ENCODE measurements at regions not wholly inside any gene's neighbourhood (a gene's known extent, or its start where the extent isn't known, plus 50 kb on each side); places are given as distances from the start of the nearest gene placed in this dataset.

DNA sequence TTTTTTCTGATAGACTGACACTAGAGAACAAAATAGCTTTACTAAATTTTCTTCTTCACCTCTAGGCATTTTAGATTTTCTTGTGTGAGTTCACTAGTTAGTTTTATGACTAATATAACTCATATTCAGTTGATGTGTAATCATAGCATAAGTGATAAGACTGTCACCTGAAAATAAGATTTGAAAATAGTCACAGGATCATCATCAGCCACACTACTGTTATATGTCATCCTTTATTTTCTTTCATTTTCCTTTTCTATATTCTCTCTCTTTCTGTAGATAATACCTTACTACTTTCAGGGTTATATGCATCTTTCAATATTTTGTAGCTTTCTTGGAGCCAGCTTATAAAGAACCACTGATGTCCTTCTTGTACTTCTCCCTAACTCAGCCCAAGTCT, 292.6 kb downstream of the TDRD3 start:
- Histone ChIP-seq H2AFZ (ENCODE audit: control insufficient read depth, low read length) (no peak overlapping the region), H3K4me3 (ENCODE audit: control insufficient read depth in 2 of 3, extremely low read depth in 1 of 3, insufficient read depth in 2 of 3, low read depth in 1 of 3, low read length in 3 of 3) (no peak overlapping the region), H3K4me1 (ENCODE audit: control insufficient read depth, extremely low read depth, insufficient read depth, low read length) (no peaks in the 10 kb centered on the region), H3K9ac (ENCODE audit: control insufficient read depth, extremely low read depth, insufficient read depth, low read length) (no peak overlapping the region), H3K4me2 (ENCODE audit: control insufficient read depth, extremely low read depth, insufficient read depth, low read depth, low read length) (no peak overlapping the region), H3K27ac (ENCODE audit: control insufficient read depth, insufficient read depth, low read length) (no peak overlapping the region), H3K79me2 (ENCODE audit: control insufficient read depth, insufficient read depth, low read length) (no peaks in the 10 kb centered on the region), H3K36me3 (ENCODE audit: control insufficient read depth in 2 of 2, extremely low read depth in 1 of 2, insufficient read depth in 2 of 2, low read length in 2 of 2) (no peaks in the 10 kb centered on the region), H3K9me1 (ENCODE audit: control insufficient read depth, extremely low read depth, insufficient read depth, low read length) (no peaks in the 10 kb centered on the region), H3K27me3 (ENCODE audit: control insufficient read depth, extremely low read depth, insufficient read depth, low read length) (no peaks in the 10 kb centered on the region), H4K20me1 (ENCODE audit: control insufficient read depth, extremely low read depth, insufficient read depth, low read length) (no peaks in the 10 kb centered on the region), H3K9me3 (ENCODE audit: control insufficient read depth, low read depth, low read length) (no peaks in the 10 kb centered on the region)
- dilution Hi-C loops (cut with MboI; ENCODE audit: extremely low pct_ligation_motif_present, low sequenced_read_pairs) = no loop called here
- FAIRE-seq (no peak), DNase-seq (ENCODE audit: low read depth, low spot score) (no peak)
- no peak for TF ChIP-seq EZH2 (IDR thresholded peaks at IDR 0.05; ENCODE audit: low read length)
- TF ChIP-seq, protein P1, sequence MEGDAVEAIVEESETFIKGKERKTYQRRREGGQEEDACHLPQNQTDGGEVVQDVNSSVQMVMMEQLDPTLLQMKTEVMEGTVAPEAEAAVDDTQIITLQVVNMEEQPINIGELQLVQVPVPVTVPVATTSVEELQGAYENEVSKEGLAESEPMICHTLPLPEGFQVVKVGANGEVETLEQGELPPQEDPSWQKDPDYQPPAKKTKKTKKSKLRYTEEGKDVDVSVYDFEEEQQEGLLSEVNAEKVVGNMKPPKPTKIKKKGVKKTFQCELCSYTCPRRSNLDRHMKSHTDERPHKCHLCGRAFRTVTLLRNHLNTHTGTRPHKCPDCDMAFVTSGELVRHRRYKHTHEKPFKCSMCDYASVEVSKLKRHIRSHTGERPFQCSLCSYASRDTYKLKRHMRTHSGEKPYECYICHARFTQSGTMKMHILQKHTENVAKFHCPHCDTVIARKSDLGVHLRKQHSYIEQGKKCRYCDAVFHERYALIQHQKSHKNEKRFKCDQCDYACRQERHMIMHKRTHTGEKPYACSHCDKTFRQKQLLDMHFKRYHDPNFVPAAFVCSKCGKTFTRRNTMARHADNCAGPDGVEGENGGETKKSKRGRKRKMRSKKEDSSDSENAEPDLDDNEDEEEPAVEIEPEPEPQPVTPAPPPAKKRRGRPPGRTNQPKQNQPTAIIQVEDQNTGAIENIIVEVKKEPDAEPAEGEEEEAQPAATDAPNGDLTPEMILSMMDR (optimal IDR thresholded peaks at IDR 0.05 in 1 of 3, IDR thresholded peaks at IDR 0.05 in 1 of 3, conservative IDR thresholded peaks at IDR 0.05 in 1 of 3; ENCODE audit: extremely low read depth in 1 of 3, insufficient read depth in 2 of 3, low read length in 3 of 3) = no peak

DNA sequence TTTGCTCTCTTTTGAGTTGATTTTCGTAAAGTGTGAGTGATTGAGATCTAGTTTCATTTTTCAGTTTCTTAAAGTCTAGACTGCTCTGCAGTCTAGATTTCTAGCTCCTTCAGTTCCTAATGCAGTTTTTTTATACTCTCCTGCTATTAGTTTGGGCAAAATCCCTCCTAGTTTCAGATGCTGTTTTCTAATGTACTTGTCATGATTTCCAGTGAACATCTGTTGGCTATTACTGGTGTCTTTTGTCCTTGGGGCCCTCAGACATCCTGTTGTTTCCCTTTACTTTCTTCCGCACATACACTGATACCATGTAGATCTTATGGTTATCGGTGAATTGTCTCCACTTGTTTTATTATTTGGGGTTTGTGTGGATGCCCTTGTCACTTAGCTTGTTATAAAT, 292.1 kb downstream of the TDRD3 start:
- no peaks in the 10 kb centered on the region for H3K79me2 ChIP-seq (ENCODE audit: control insufficient read depth, insufficient read depth, low read length)
- H3K4me2 ChIP-seq (ENCODE audit: control insufficient read depth, extremely low read depth, insufficient read depth, low read depth, low read length) = no peak overlapping the region
- no peak overlapping the region for H3K27ac ChIP-seq (ENCODE audit: control insufficient read depth, insufficient read depth, low read length)
- H3K27me3 ChIP-seq (ENCODE audit: control insufficient read depth, extremely low read depth, insufficient read depth, low read length) = no peaks in the 10 kb centered on the region
- no peaks in the 10 kb centered on the region for H4K20me1 ChIP-seq (ENCODE audit: control insufficient read depth, extremely low read depth, insufficient read depth, low read length)
- no peak overlapping the region for H2AFZ ChIP-seq (ENCODE audit: control insufficient read depth, low read length)
- no peaks in the 10 kb centered on the region for H3K9me3 ChIP-seq (ENCODE audit: control insufficient read depth, low read depth, low read length)
- DNase-seq (ENCODE audit: low read depth, low spot score) (no peak), FAIRE-seq (no peak)
- dilution Hi-C loops (cut with MboI; ENCODE audit: extremely low pct_ligation_motif_present, low sequenced_read_pairs) = no loop called here
- H3K36me3 ChIP-seq (ENCODE audit: control insufficient read depth in 2 of 2, extremely low read depth in 1 of 2, insufficient read depth in 2 of 2, low read length in 2 of 2) = no peaks in the 10 kb centered on the region
- no peaks in the 10 kb centered on the region for H3K4me1 ChIP-seq (ENCODE audit: control insufficient read depth, extremely low read depth, insufficient read depth, low read length)
- H3K9ac ChIP-seq (ENCODE audit: control insufficient read depth, extremely low read depth, insufficient read depth, low read length) = no peak overlapping the region
- no peaks in the 10 kb centered on the region for H3K9me1 ChIP-seq (ENCODE audit: control insufficient read depth, extremely low read depth, insufficient read depth, low read length)
- no peak overlapping the region for H3K4me3 ChIP-seq (ENCODE audit: control insufficient read depth in 2 of 3, extremely low read depth in 1 of 3, insufficient read depth in 2 of 3, low read depth in 1 of 3, low read length in 3 of 3)
- no peak for TF ChIP-seq EZH2 (IDR thresholded peaks at IDR 0.05; ENCODE audit: low read length)
- TF ChIP-seq, protein P1 (optimal IDR thresholded peaks at IDR 0.05 in 1 of 3, IDR thresholded peaks at IDR 0.05 in 1 of 3, conservative IDR thresholded peaks at IDR 0.05 in 1 of 3; ENCODE audit: extremely low read depth in 1 of 3, insufficient read depth in 2 of 3, low read length in 3 of 3) = no peak
